Tibial artery (tissue), 4 donors: ENCODE measurements at regions not wholly inside any gene's neighbourhood (a gene's known extent, or its start where the extent isn't known, plus 50 kb on each side); places are given as distances from the start of the nearest gene placed in this dataset.

Experiments
- DNase-seq, 2 donors: peaks; one replicate each; pipeline ENCODE4 v3.0.0-alpha.2; 2019
- H3K27ac ChIP-seq, 2 donors: fragments of 200-600 bp; sonication (generic) in 1 of 2; 1 replicate in 1 of 2; 2 replicates in 1 of 2; pipeline ENCODE4 v1.5.1; 2018 to 2019; ENCODE audit warnings: mild to moderate bottlenecking in 1 of 2
- H3K27me3 ChIP-seq, 2 donors: fragments of 200-600 bp; sonication (generic) in 1 of 2; one replicate each; pipeline versions ENCODE4 v1.5.1 to v1.6.0; 2016 to 2019
- H3K36me3 ChIP-seq, 3 donors: fragments of 200-600 bp; sonication (generic) in 2 of 3; one replicate each; pipeline ENCODE4 v1.5.1; 2016 to 2019; ENCODE audit warnings: mild to moderate bottlenecking in 2 of 3
- H3K4me1 ChIP-seq, 4 donors: fragments of 200-600 bp; sonication (generic) in 2 of 4; 1 replicate in 3 of 4; 2 replicates in 1 of 4; pipeline ENCODE4 v1.5.1; 2016 to 2019
- H3K4me3 ChIP-seq, 2 donors: fragments of 200-600 bp; sonication (generic) in 1 of 2; 1 replicate in 1 of 2; 2 replicates in 1 of 2; pipeline ENCODE4 v1.5.1; 2018 to 2019; ENCODE audit warnings: mild to moderate bottlenecking in 2 of 2
- H3K9me3 ChIP-seq, 3 donors: fragments of 200-600 bp; sonication (generic) in 1 of 3; one replicate each; pipeline ENCODE4 v1.5.1; 2016 to 2019
- CTCF ChIP-seq, 2 experiments: fragments of 200-600 bp in 1 of 2; fragments of 450-650 bp in 1 of 2; IDR thresholded peaks; one replicate each; pipeline ENCODE4 v1.5.1; 2017 to 2019; ENCODE audit warnings: antibody characterized with exemption in 2 of 2, mild to moderate bottlenecking in 1 of 2, moderate library complexity in 1 of 2
- intact Hi-C: fragments of 100-400 bp; cut with DNase I; formaldehyde crosslinking; loops from one replicate; pipeline ENCODE4 v1.15.0; 2023; ENCODE audit warnings: low total_unique reads

- intact Hi-C loops: no loop called here
Measured at GRCh38 chr4:12207396-12207795, 778.7 kb upstream of the HS3ST1 start.

GRCh38 chr4:12206091-12206490 is 777.4 kb upstream of the HS3ST1 start:
- Histone ChIP-seq H3K27ac (no peak overlapping the region), H3K4me3 (no peak overlapping the region), H3K36me3 (no peaks in the 10 kb centered on the region), H3K27me3 (no peaks in the 10 kb centered on the region), H3K9me3 (no peaks in the 10 kb centered on the region), H3K4me1 (no peaks in the 10 kb centered on the region)
- intact Hi-C loops: no loop called here
- no peak for DNase-seq
- TF ChIP-seq CTCF (IDR thresholded peaks at IDR 0.05): no peak

More at GRCh38 chr4:12207396-12207795, 778.7 kb upstream of the HS3ST1 start:
- no peak for DNase-seq
- Histone ChIP-seq H3K4me3 (no peak overlapping the region), H3K27me3 (no peaks in the 10 kb centered on the region), H3K36me3 (no peaks in the 10 kb centered on the region), H3K27ac (no peak overlapping the region), H3K4me1 (no peaks in the 10 kb centered on the region), H3K9me3 (no peaks in the 10 kb centered on the region)
- TF ChIP-seq CTCF (IDR thresholded peaks at IDR 0.05): no peak

- Histone ChIP-seq H3K27me3 (no peaks in the 10 kb centered on the region), H3K4me1 (no peaks in the 10 kb centered on the region), H3K36me3 (no peaks in the 10 kb centered on the region), H3K9me3 (no peaks in the 10 kb centered on the region), H3K27ac (no peak overlapping the region), H3K4me3 (no peak overlapping the region)
- DNase-seq: no peak
- no peak for TF ChIP-seq CTCF (IDR thresholded peaks at IDR 0.05)
- intact Hi-C loops: no loop called here
Measured at GRCh38 chr4:12203945-12204344, 775.3 kb upstream of the HS3ST1 start.

DNA sequence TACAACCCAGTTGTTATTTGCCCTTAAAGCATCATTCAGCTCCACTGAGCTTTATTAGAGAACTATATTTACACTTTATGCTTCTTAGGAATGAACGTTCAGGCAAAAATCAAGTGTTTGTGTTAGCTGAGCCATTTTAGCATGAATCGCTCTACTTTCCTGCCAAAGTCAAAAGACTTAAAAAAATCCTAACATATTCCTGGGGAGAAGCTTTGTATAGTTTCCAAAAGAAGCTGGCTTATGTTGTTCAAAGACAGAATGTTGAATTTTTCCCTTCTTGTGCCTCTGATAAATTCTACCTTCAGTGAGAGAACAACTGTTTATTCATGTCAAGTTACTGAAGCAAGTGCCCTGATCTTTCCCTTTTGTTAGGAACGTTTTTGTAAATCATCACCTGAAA is 771.5 kb upstream of the HS3ST1 start:
- no peak for DNase-seq
- Histone ChIP-seq H3K27me3 (no peaks in the 10 kb centered on the region), H3K36me3 (no peaks in the 10 kb centered on the region), H3K4me3 (no peak overlapping the region), H3K9me3 (no peaks in the 10 kb centered on the region), H3K27ac (no peak overlapping the region), H3K4me1 (no peaks in the 10 kb centered on the region)
- intact Hi-C loops: no loop called here
- TF ChIP-seq CTCF (IDR thresholded peaks at IDR 0.05): no peak

GRCh38 chr4:12186526-12186925 is 757.8 kb upstream of the HS3ST1 start:
- H3K27ac ChIP-seq: no peak overlapping the region
- H3K36me3 ChIP-seq: no peaks in the 10 kb centered on the region
- no peaks in the 10 kb centered on the region for H3K27me3 ChIP-seq
- no peak for TF ChIP-seq CTCF (IDR thresholded peaks at IDR 0.05)
- DNase-seq: no peak
- no peak overlapping the region for H3K4me3 ChIP-seq
- intact Hi-C loops: no loop called here
- no peaks in the 10 kb centered on the region for H3K9me3 ChIP-seq
- no peaks in the 10 kb centered on the region for H3K4me1 ChIP-seq
